Epidermal melanocyte (primary cell): ENCODE measurements at regions not wholly inside any gene's neighbourhood (a gene's known extent, or its start where the extent isn't known, plus 50 kb on each side); places are given as distances from the start of the nearest gene placed in this dataset.

ENCODE experiments used
- DNase-seq: peaks from one replicate; pipeline ENCODE4 v3.0.0; 2011; ENCODE audit warnings: low spot score; ENCODE audit not compliant: insufficient read length

- no peak for DNase-seq
These were observed 768.9 kb downstream of the SLC4A3 start for GRCh38 chr2:220396287-220396686.

GRCh38 chr2:220410296-220410695 lies 782.9 kb downstream of the SLC4A3 start:
- DNase-seq = no peak

GRCh38 chr2:220417503-220417902 lies 790.1 kb downstream of the SLC4A3 start:
- no peak for DNase-seq

GRCh38 chr2:220419647-220420046 lies 792.2 kb downstream of the SLC4A3 start:
- DNase-seq = no peak

- no peak for DNase-seq
These were observed 793.4 kb downstream of the SLC4A3 start for GRCh38 chr2:220420820-220421219.

GRCh38 chr2:220422676-220423075 lies 795.2 kb downstream of the SLC4A3 start:
- DNase-seq = no peak

- no peak for DNase-seq
These were observed 797.1 kb downstream of the SLC4A3 start for GRCh38 chr2:220424561-220424960.

- DNase-seq = no peak
These were observed 805.2 kb downstream of the SLC4A3 start for GRCh38 chr2:220432645-220433044.

GRCh38 chr2:220433131-220433530 lies 805.7 kb downstream of the SLC4A3 start:
- no peak for DNase-seq

- no peak for DNase-seq
These were observed 807.0 kb downstream of the SLC4A3 start for GRCh38 chr2:220434385-220434784.

- DNase-seq = no peak
These were observed 810.5 kb downstream of the SLC4A3 start for GRCh38 chr2:220437938-220438337.

GRCh38 chr2:220440731-220441130 lies 813.3 kb downstream of the SLC4A3 start:
- no peak for DNase-seq

GRCh38 chr2:220441404-220441803 lies 814.0 kb downstream of the SLC4A3 start:
- no peak for DNase-seq

- DNase-seq = no peak
These were observed 814.6 kb downstream of the SLC4A3 start for GRCh38 chr2:220442012-220442411.

- no peak for DNase-seq
These were observed 818.1 kb downstream of the SLC4A3 start for GRCh38 chr2:220445429-220446105.

GRCh38 chr2:220446106-220446712 lies 818.8 kb downstream of the SLC4A3 start:
- no peak for DNase-seq

GRCh38 chr2:220450846-220451245 lies 823.4 kb downstream of the SLC4A3 start:
- DNase-seq = no peak

GRCh38 chr2:220451438-220451837 lies 824.0 kb downstream of the SLC4A3 start:
- DNase-seq = no peak

- no peak for DNase-seq
These were observed 825.1 kb downstream of the SLC4A3 start for GRCh38 chr2:220452561-220452960.

GRCh38 chr2:220455351-220455990 lies 828.0 kb downstream of the SLC4A3 start:
- DNase-seq = peak; percentile 27

- DNase-seq = no peak
These were observed 830.6 kb downstream of the SLC4A3 start for GRCh38 chr2:220458051-220458450.

- DNase-seq = no peak
These were observed 833.0 kb downstream of the SLC4A3 start for GRCh38 chr2:220460257-220460985.
